Skeletal muscle tissue (tissue), 3 donors: ENCODE measurements at regions not wholly inside any gene's neighbourhood (a gene's known extent, or its start where the extent isn't known, plus 50 kb on each side); places are given as distances from the start of the nearest gene placed in this dataset.
"Not testable (repeated sequence)": the region's sequence is repeated elsewhere in the genome, so short reads cannot be mapped to it uniquely, and the experiment has no call there.

Experiments
- H3K27ac ChIP-seq: one replicate; pipeline ENCODE4 v1.7.0; 2013; ENCODE audit warnings: mild to moderate bottlenecking, low read depth, low read length, inconsistent platforms
- H3K27me3 ChIP-seq, 3 donors: one replicate each; pipeline ENCODE4 v1.7.0; 2013; ENCODE audit warnings: low read length in 3 of 3; ENCODE audit not compliant: control insufficient read depth in 3 of 3, insufficient read depth in 3 of 3
- H3K36me3 ChIP-seq, 3 donors: one replicate each; pipeline ENCODE4 v1.7.0; 2013; ENCODE audit warnings: low read length in 3 of 3; ENCODE audit not compliant: control insufficient read depth in 3 of 3, insufficient read depth in 3 of 3
- H3K4me1 ChIP-seq, 3 donors: one replicate each; pipeline ENCODE4 v1.7.0; 2013; ENCODE audit warnings: low read length in 3 of 3, mild to moderate bottlenecking in 3 of 3; ENCODE audit not compliant: control insufficient read depth in 3 of 3, insufficient read depth in 3 of 3
- H3K4me3 ChIP-seq, 3 donors: one replicate each; pipeline ENCODE4 v1.7.0; 2013; ENCODE audit warnings: low read length in 3 of 3
- H3K9ac ChIP-seq, 3 donors: one replicate each; pipeline ENCODE4 v1.7.0; 2013; ENCODE audit warnings: low read length in 3 of 3, mild to moderate bottlenecking in 3 of 3, moderate library complexity in 2 of 3, low read depth in 1 of 3
- H3K9me3 ChIP-seq, 3 donors: one replicate each; pipeline ENCODE4 v1.7.0; 2013; ENCODE audit warnings: low read length in 3 of 3; ENCODE audit not compliant: control insufficient read depth in 3 of 3
- donor health status: Osteomylitis.

- Histone ChIP-seq H3K9me3 (no peaks in the 10 kb centered on the region), H3K36me3 (no peaks in the 10 kb centered on the region), H3K4me1 (peaks cover 11 to 22% (median 12%) of the 10 kb centered on the region in 3 donors), H3K4me3 (peak overlapping the region; percentile 7 to 72 (median 60)), H3K9ac (peak overlapping the region; percentile 63 to 89 (median 79)), H3K27ac (peak overlapping the region; percentile 86), H3K27me3 (no peaks in the 10 kb centered on the region)
Observed at GRCh38 chr20:41694796-41695195, 76.6 kb upstream of the CHD6 start.

- no peaks in the 10 kb centered on the region for H3K27me3 ChIP-seq
- no peaks in the 10 kb centered on the region for H3K36me3 ChIP-seq
- H3K9ac ChIP-seq: peak overlapping the region; percentile 89 to 96 (median 96)
- H3K4me1 ChIP-seq: peaks cover 11 to 22% (median 12%) of the 10 kb centered on the region in 3 donors
- H3K27ac ChIP-seq: peak overlapping the region; percentile 93
- H3K9me3 ChIP-seq: no peaks in the 10 kb centered on the region
- H3K4me3 ChIP-seq: peak overlapping the region; percentile 72 to 99 (median 98)
Observed at GRCh38 chr20:41693136-41693979, 75.2 kb upstream of the CHD6 start.

- H3K36me3 ChIP-seq: no peaks in the 10 kb centered on the region
- no peaks in the 10 kb centered on the region for H3K27me3 ChIP-seq
- peaks cover 11 to 22% (median 12%) of the 10 kb centered on the region in 3 donors for H3K4me1 ChIP-seq
- peak overlapping the region; percentile 72 to 99 (median 98) for H3K4me3 ChIP-seq
- no peaks in the 10 kb centered on the region for H3K9me3 ChIP-seq
- peak overlapping the region; percentile 93 for H3K27ac ChIP-seq
- peak overlapping the region; percentile 89 to 96 (median 96) for H3K9ac ChIP-seq
Observed at GRCh38 chr20:41692479-41693135, 74.4 kb upstream of the CHD6 start.

GRCh38 chr20:41691443-41691842 lies 73.3 kb upstream of the CHD6 start:
- no peak overlapping the region for H3K4me3 ChIP-seq
- H3K36me3 ChIP-seq: no peaks in the 10 kb centered on the region
- H3K27me3 ChIP-seq: peaks cover 0 to 4% (median 0%) of the 10 kb centered on the region in 3 donors
- no peaks in the 10 kb centered on the region for H3K9me3 ChIP-seq
- H3K4me1 ChIP-seq: peaks cover 11 to 15% (median 12%) of the 10 kb centered on the region in 3 donors
- no peak overlapping the region for H3K9ac ChIP-seq
- H3K27ac ChIP-seq: no peak overlapping the region

- peaks cover 0 to 4% (median 0%) of the 10 kb centered on the region in 3 donors for H3K27me3 ChIP-seq
- no peaks in the 10 kb centered on the region for H3K9me3 ChIP-seq
- no peak overlapping the region for H3K4me3 ChIP-seq
- H3K27ac ChIP-seq: no peak overlapping the region
- H3K36me3 ChIP-seq: no peaks in the 10 kb centered on the region
- H3K4me1 ChIP-seq: peaks cover 11 to 14% (median 12%) of the 10 kb centered on the region in 3 donors
- H3K9ac ChIP-seq: no peak overlapping the region
Observed at GRCh38 chr20:41690702-41691101, 72.5 kb upstream of the CHD6 start.

- no peaks in the 10 kb centered on the region for H3K9me3 ChIP-seq
- H3K27me3 ChIP-seq: peaks cover 0 to 4% (median 0%) of the 10 kb centered on the region in 3 donors
- H3K9ac ChIP-seq: no peak overlapping the region
- no peaks in the 10 kb centered on the region for H3K4me1 ChIP-seq
- H3K27ac ChIP-seq: no peak overlapping the region
- no peak overlapping the region for H3K4me3 ChIP-seq
- no peaks in the 10 kb centered on the region for H3K36me3 ChIP-seq
Observed at GRCh38 chr20:41686961-41687360, 68.8 kb upstream of the CHD6 start.

GRCh38 chr20:41685145-41685544 lies 67.0 kb upstream of the CHD6 start:
- not testable (repeated sequence) for H3K27ac ChIP-seq, H3K4me3 ChIP-seq, H3K4me1 ChIP-seq, H3K36me3 ChIP-seq, H3K27me3 ChIP-seq, H3K9me3 ChIP-seq, H3K9ac ChIP-seq

- Histone ChIP-seq H3K27me3 (peaks cover 0 to 2% (median 2%) of the 10 kb centered on the region in 3 donors), H3K4me1 (no peaks in the 10 kb centered on the region), H3K27ac (no peak overlapping the region), H3K9me3 (no peaks in the 10 kb centered on the region), H3K4me3 (no peak overlapping the region), H3K9ac (no peak overlapping the region), H3K36me3 (no peaks in the 10 kb centered on the region)
Observed at GRCh38 chr20:41678799-41679198, 60.6 kb upstream of the CHD6 start.

GRCh38 chr20:41672282-41672681 lies 54.1 kb upstream of the CHD6 start:
- no peak overlapping the region for H3K27ac ChIP-seq

GRCh38 chr20:41671143-41671542 lies 53.0 kb upstream of the CHD6 start:
- Histone ChIP-seq H3K4me3 (no peak overlapping the region), H3K9ac (no peak overlapping the region), H3K27ac (no peak overlapping the region), H3K4me1 (no peaks in the 10 kb centered on the region), H3K9me3 (no peaks in the 10 kb centered on the region), H3K36me3 (no peaks in the 10 kb centered on the region), H3K27me3 (peaks cover 0 to 9% (median 5%) of the 10 kb centered on the region in 3 donors)

More at GRCh38 chr20:41672282-41672681, 54.1 kb upstream of the CHD6 start:
- H3K36me3 ChIP-seq: no peaks in the 10 kb centered on the region
- no peak overlapping the region for H3K4me3 ChIP-seq
- no peak overlapping the region for H3K9ac ChIP-seq
- H3K4me1 ChIP-seq: no peaks in the 10 kb centered on the region
- H3K9me3 ChIP-seq: no peaks in the 10 kb centered on the region
- peaks cover 0 to 9% (median 5%) of the 10 kb centered on the region in 3 donors for H3K27me3 ChIP-seq
